ENCODE measurements at regions not wholly inside any gene's neighbourhood (a gene's known extent, or its start where the extent isn't known, plus 50 kb on each side); places are given as distances from the start of the nearest gene placed in this dataset.
"Not testable (repeated sequence)": the region's sequence is repeated elsewhere in the genome, so short reads cannot be mapped to it uniquely, and the experiment has no call there.

GRCh38 chr20:29296256-29297230 lies 1960.9 kb upstream of the DEFB115 start:
- DNase-seq: no peak

GRCh38 chr20:29297411-29298270 lies 1959.8 kb upstream of the DEFB115 start:
- no peak for DNase-seq

GRCh38 chr20:29298271-29298590 lies 1959.2 kb upstream of the DEFB115 start:
- DNase-seq: no peak

- DNase-seq: no peak
Observed at GRCh38 chr20:29298759-29299613, 1958.5 kb upstream of the DEFB115 start.

- no peak for DNase-seq
Observed at GRCh38 chr20:29299811-29300578, 1957.5 kb upstream of the DEFB115 start.

GRCh38 chr20:29300579-29301551 lies 1956.6 kb upstream of the DEFB115 start:
- no peak for DNase-seq

- no peak for DNase-seq
Observed at GRCh38 chr20:29301624-29302259, 1955.7 kb upstream of the DEFB115 start.

GRCh38 chr20:29302979-29303644 lies 1954.4 kb upstream of the DEFB115 start:
- DNase-seq: no peak

GRCh38 chr20:29306390-29307072 lies 1950.9 kb upstream of the DEFB115 start:
- no peak for DNase-seq

GRCh38 chr20:29307484-29307883 lies 1950.0 kb upstream of the DEFB115 start:
- DNase-seq: not testable (repeated sequence)

- DNase-seq: not testable (repeated sequence)
Observed at GRCh38 chr20:29308956-29309355, 1948.5 kb upstream of the DEFB115 start.

GRCh38 chr20:29309481-29309880 lies 1948.0 kb upstream of the DEFB115 start:
- not testable (repeated sequence) for DNase-seq

GRCh38 chr20:29311046-29311445 lies 1946.4 kb upstream of the DEFB115 start:
- DNase-seq: not testable (repeated sequence)

GRCh38 chr20:29312679-29313078 lies 1944.8 kb upstream of the DEFB115 start:
- not testable (repeated sequence) for DNase-seq

GRCh38 chr20:29313481-29313880 lies 1944.0 kb upstream of the DEFB115 start:
- DNase-seq: no peak

- DNase-seq: no peak
Observed at GRCh38 chr20:29314294-29314693, 1943.2 kb upstream of the DEFB115 start.

GRCh38 chr20:29318871-29319461 lies 1938.5 kb upstream of the DEFB115 start:
- no peak for DNase-seq

- no peak for DNase-seq
Observed at GRCh38 chr20:29319725-29320124, 1937.7 kb upstream of the DEFB115 start.
